Panc1 (cell line): ENCODE measurements at regions not wholly inside any gene's neighbourhood (a gene's known extent, or its start where the extent isn't known, plus 50 kb on each side); places are given as distances from the start of the nearest gene placed in this dataset.
"Not testable (repeated sequence)": the region's sequence is repeated elsewhere in the genome, so short reads cannot be mapped to it uniquely, and the experiment has no call there.

Source experiments
- ATAC-seq: fragments of 200-7000 bp; cut with Tn5 transposase; 2 replicates; pipeline ENCODE4 v1.9.1; 2020; ENCODE audit warnings: mild to moderate bottlenecking, moderate library complexity
- BruUV-seq: library from RNA; stranded (reverse); fragments of 400-500 nt; replicated peaks from 2 replicates; lab custom pipeline; 2021; lab: Mats Ljungman, UMichigan
- CTCF ChIA-PET: fragments of 300-600 bp; sonication (Branson Sonifier 250); formaldehyde crosslinking; loops from one replicate; lab custom pipeline; 2022; ENCODE audit warnings: antibody characterized with exemption; lab: Charles Lee
- POLR2A ChIA-PET: fragments of 300-600 bp; sonication (Branson Sonifier 250); formaldehyde crosslinking; loops from one replicate; lab custom pipeline; 2022; ENCODE audit warnings: antibody characterized with exemption; lab: Charles Lee
- DNase-seq: peaks from one replicate; pipeline ENCODE4 v3.0.0-alpha.2; 2010; ENCODE audit warnings: low read depth, low spot score
- H3K27ac ChIP-seq: 2 replicates; pipeline ENCODE4 v1.5.1; 2011; ENCODE audit warnings: mild to moderate bottlenecking, low read length, inconsistent platforms
- H3K27me3 ChIP-seq: fragments of 200-500 bp; sonication (Bioruptor generic); 2 replicates; pipeline ENCODE4 v1.6.0; 2014; ENCODE audit warnings: low read length, inconsistent platforms; ENCODE audit not compliant: control insufficient read depth, insufficient read depth
- H3K36me3 ChIP-seq: fragments of 200-500 bp; sonication (Bioruptor generic); 2 replicates; pipeline ENCODE4 v1.5.1; 2014; ENCODE audit warnings: inconsistent platforms, mild to moderate bottlenecking, low read length, moderate library complexity; ENCODE audit not compliant: control insufficient read depth, insufficient read depth
- H3K4me1 ChIP-seq: 2 replicates; pipeline ENCODE4 v1.5.1; 2011; ENCODE audit warnings: inconsistent platforms, mild to moderate bottlenecking, low read length, moderate library complexity; ENCODE audit not compliant: control insufficient read depth, insufficient read depth
- H3K4me3 ChIP-seq, 2 experiments: 2 replicates each; pipeline ENCODE4 v1.5.1; 2011 to 2012; ENCODE audit warnings: low read depth in 2 of 2, low read length in 2 of 2, mild to moderate bottlenecking in 2 of 2, inconsistent platforms in 1 of 2, moderate library complexity in 1 of 2
- H3K9me3 ChIP-seq: fragments of 200-500 bp; sonication (Bioruptor generic); 2 replicates; pipeline ENCODE4 v1.5.1; 2014; ENCODE audit warnings: low read depth, mild to moderate bottlenecking, inconsistent platforms, low read length, moderate library complexity; ENCODE audit not compliant: control insufficient read depth, insufficient read depth
- POLR2AphosphoS5 ChIP-seq: IDR thresholded peaks from 2 replicates; pipeline ENCODE4 v1.6.1; 2012; ENCODE audit warnings: mild to moderate bottlenecking, low read depth, low read length, moderate library complexity
- SIN3A ChIP-seq: IDR thresholded peaks from 2 replicates; pipeline ENCODE4 v1.6.1; 2012; ENCODE audit warnings: low read depth, mild to moderate bottlenecking, low read length, moderate library complexity, borderline replicate concordance; ENCODE audit not compliant: insufficient read depth
- TCF7L2 ChIP-seq: IDR thresholded peaks from 2 replicates; pipeline ENCODE4 v1.6.1; 2011; ENCODE audit warnings: mild to moderate bottlenecking, low read depth, low read length, inconsistent platforms
- in situ Hi-C: cut with HindIII; loops from 2 replicates; pipeline ENCODE4 v1.10.0; 2016; ENCODE audit warnings: low sequenced_read_pairs, low pct_unique_long_range_greater_than_20kb
- intact Hi-C: fragments of 100-400 bp; cut with micrococcal nuclease; formaldehyde crosslinking; loops from one replicate; pipeline ENCODE4 v1.10.0; 2022; ENCODE audit not compliant: unreplicated experiment
- TF ChIP-seq, protein P1 (sequence below), 2 experiments: IDR thresholded peaks; 2 replicates each; pipeline ENCODE4 v1.6.1; 2011 to 2012; ENCODE audit warnings: low read depth in 2 of 2, control low read depth in 1 of 2, low read length in 1 of 2, mild to moderate bottlenecking in 1 of 2, moderate library complexity in 1 of 2; ENCODE audit not compliant: insufficient read depth in 1 of 2
- TF ChIP-seq, protein P2 (sequence below): fragments of 450-650 bp; IDR thresholded peaks from 2 replicates; pipeline ENCODE4 v1.5.1; 2017; ENCODE audit warnings: mild to moderate bottlenecking

DNA sequence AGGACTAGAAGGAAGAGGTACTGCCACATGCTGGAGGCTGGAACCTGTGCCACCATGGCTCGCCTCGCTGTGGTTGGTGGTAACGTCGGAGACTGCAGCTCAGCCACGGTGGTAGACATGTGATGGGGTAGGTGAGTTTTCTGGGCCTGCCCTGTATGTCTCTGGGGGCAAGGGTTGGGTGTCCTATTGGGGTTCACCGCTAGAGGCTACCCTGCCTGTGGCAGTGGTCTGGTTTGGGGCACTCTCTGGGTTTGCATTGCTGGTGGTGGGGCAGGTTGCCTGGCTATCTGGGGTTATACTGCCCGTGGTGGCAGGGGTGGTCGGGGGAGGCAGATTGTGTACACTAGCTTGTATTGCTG lies 79.3 kb upstream of the KCNJ18 start:
- no peaks in the 10 kb centered on the region for H3K27me3 ChIP-seq
- intact Hi-C loops (no loop called here), in situ Hi-C loops (no loop called here)
- CTCF ChIA-PET, result no interaction called here
- POLR2A ChIA-PET, result no interaction called here
- ATAC-seq (no peak), DNase-seq (no peak)
- H3K4me1 ChIP-seq, result no peaks in the 10 kb centered on the region
- H3K9me3 ChIP-seq, result no peaks in the 10 kb centered on the region
- H3K4me3 ChIP-seq, result no peak overlapping the region
- no peak overlapping the region for H3K27ac ChIP-seq
- no peaks in the 10 kb centered on the region for H3K36me3 ChIP-seq
- BruUV-seq, result no TSS peak
- TF ChIP-seq, protein P1, sequence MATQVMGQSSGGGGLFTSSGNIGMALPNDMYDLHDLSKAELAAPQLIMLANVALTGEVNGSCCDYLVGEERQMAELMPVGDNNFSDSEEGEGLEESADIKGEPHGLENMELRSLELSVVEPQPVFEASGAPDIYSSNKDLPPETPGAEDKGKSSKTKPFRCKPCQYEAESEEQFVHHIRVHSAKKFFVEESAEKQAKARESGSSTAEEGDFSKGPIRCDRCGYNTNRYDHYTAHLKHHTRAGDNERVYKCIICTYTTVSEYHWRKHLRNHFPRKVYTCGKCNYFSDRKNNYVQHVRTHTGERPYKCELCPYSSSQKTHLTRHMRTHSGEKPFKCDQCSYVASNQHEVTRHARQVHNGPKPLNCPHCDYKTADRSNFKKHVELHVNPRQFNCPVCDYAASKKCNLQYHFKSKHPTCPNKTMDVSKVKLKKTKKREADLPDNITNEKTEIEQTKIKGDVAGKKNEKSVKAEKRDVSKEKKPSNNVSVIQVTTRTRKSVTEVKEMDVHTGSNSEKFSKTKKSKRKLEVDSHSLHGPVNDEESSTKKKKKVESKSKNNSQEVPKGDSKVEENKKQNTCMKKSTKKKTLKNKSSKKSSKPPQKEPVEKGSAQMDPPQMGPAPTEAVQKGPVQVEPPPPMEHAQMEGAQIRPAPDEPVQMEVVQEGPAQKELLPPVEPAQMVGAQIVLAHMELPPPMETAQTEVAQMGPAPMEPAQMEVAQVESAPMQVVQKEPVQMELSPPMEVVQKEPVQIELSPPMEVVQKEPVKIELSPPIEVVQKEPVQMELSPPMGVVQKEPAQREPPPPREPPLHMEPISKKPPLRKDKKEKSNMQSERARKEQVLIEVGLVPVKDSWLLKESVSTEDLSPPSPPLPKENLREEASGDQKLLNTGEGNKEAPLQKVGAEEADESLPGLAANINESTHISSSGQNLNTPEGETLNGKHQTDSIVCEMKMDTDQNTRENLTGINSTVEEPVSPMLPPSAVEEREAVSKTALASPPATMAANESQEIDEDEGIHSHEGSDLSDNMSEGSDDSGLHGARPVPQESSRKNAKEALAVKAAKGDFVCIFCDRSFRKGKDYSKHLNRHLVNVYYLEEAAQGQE (IDR thresholded peaks at IDR 0.05; ENCODE audit: insufficient read depth in 1 of 2, low read depth in 2 of 2, low read length in 1 of 2), result no peak
- no peak for TF ChIP-seq SIN3A
- no peak for TF ChIP-seq TCF7L2
- TF ChIP-seq, protein P2, sequence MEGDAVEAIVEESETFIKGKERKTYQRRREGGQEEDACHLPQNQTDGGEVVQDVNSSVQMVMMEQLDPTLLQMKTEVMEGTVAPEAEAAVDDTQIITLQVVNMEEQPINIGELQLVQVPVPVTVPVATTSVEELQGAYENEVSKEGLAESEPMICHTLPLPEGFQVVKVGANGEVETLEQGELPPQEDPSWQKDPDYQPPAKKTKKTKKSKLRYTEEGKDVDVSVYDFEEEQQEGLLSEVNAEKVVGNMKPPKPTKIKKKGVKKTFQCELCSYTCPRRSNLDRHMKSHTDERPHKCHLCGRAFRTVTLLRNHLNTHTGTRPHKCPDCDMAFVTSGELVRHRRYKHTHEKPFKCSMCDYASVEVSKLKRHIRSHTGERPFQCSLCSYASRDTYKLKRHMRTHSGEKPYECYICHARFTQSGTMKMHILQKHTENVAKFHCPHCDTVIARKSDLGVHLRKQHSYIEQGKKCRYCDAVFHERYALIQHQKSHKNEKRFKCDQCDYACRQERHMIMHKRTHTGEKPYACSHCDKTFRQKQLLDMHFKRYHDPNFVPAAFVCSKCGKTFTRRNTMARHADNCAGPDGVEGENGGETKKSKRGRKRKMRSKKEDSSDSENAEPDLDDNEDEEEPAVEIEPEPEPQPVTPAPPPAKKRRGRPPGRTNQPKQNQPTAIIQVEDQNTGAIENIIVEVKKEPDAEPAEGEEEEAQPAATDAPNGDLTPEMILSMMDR, result no peak
- no peak for TF ChIP-seq POLR2AphosphoS5

DNA sequence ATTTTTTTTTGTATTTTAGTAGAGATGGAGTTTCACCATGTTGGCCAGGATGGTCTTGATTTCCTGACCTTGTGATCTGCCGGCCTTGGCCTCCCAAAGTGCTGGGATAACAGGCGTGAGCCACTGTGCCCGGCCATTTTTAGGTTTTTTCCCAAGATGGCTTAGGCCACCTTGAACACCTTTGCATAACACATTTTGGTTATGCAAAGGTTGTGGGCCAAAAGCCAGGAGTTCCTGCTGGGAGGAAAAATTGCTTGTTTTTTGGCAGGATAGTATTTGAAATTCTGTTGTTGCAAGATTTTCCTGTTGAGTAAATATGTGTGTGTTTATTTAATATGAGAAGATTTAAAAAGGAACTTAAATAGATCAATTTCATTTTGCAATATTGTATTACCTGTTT lies 65.3 kb upstream of the KCNJ18 start:
- CTCF ChIA-PET, H3K27me3 ChIP-seq, H3K4me1 ChIP-seq, intact Hi-C loops, BruUV-seq, H3K27ac ChIP-seq, POLR2A ChIA-PET, H3K36me3 ChIP-seq, in situ Hi-C loops, ATAC-seq, DNase-seq, H3K9me3 ChIP-seq, H3K4me3 ChIP-seq: not testable (repeated sequence)
